NB4 (cell line): ENCODE measurements at regions not wholly inside any gene's neighbourhood (a gene's known extent, or its start where the extent isn't known, plus 50 kb on each side); places are given as distances from the start of the nearest gene placed in this dataset.

Experiments
- CTCF ChIP-seq: IDR thresholded peaks from one replicate; pipeline ENCODE4 v1.5.1; 2012; ENCODE audit warnings: low read depth, low read length
- MYC ChIP-seq: IDR thresholded peaks from 2 replicates; pipeline ENCODE4 v1.6.1; 2011; ENCODE audit warnings: low read depth, low read length
- POLR2A ChIP-seq: IDR thresholded peaks from 2 replicates; pipeline ENCODE4 v1.6.1; 2011; ENCODE audit warnings: mild to moderate bottlenecking; ENCODE audit not compliant: insufficient read length; ENCODE audit errors: extremely low read depth
- TF ChIP-seq, protein P1 (sequence below): IDR thresholded peaks from 2 replicates; pipeline ENCODE4 v1.6.1; 2011; ENCODE audit warnings: low read depth, low read length

GRCh38 chr15:49758456-49758855, 137.6 kb downstream of the DTWD1 start:
- TF ChIP-seq CTCF = no peak
- TF ChIP-seq POLR2A = no peak
- TF ChIP-seq MYC = no peak
- TF ChIP-seq, protein P1, sequence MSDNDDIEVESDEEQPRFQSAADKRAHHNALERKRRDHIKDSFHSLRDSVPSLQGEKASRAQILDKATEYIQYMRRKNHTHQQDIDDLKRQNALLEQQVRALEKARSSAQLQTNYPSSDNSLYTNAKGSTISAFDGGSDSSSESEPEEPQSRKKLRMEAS = no peak
